CD4-positive, CD25-positive, alpha-beta regulatory T cell (primary cell): ENCODE measurements at regions not wholly inside any gene's neighbourhood (a gene's known extent, or its start where the extent isn't known, plus 50 kb on each side); places are given as distances from the start of the nearest gene placed in this dataset.
"Not testable (repeated sequence)": the region's sequence is repeated elsewhere in the genome, so short reads cannot be mapped to it uniquely, and the experiment has no call there.

Experiments
- ATAC-seq, 2 donors: fragments of 150-1000 bp; cut with Tn5 transposase; one replicate each; pipeline ENCODE4 v1.10.0; 2021; ENCODE audit warnings: low read depth in 2 of 2, moderate number of reproducible peaks in 2 of 2, moderate library complexity in 1 of 2
- DNase-seq, 3 donors: peaks; one replicate each; pipeline versions ENCODE4 v3.0.0 to v3.0.0-alpha.2; 2012 to 2022; ENCODE audit warnings: mixed read lengths in 1 of 3
- H3K27ac ChIP-seq: one replicate; pipeline ENCODE4 v1.7.0; 2013; ENCODE audit warnings: mild to moderate bottlenecking, low read length; ENCODE audit not compliant: insufficient read depth, poor library complexity, severe bottlenecking
- H3K27me3 ChIP-seq: one replicate; pipeline ENCODE4 v1.7.0; 2013; ENCODE audit warnings: low read length; ENCODE audit not compliant: control insufficient read depth, insufficient read depth
- H3K36me3 ChIP-seq: one replicate; pipeline ENCODE4 v1.7.0; 2013; ENCODE audit warnings: mild to moderate bottlenecking, low read length, moderate library complexity; ENCODE audit not compliant: control insufficient read depth, insufficient read depth
- H3K4me1 ChIP-seq: 2 replicates; pipeline ENCODE4 v1.7.0; 2013; ENCODE audit warnings: mild to moderate bottlenecking, low read length; ENCODE audit not compliant: insufficient read depth, control insufficient read depth, poor library complexity, severe bottlenecking
- H3K4me3 ChIP-seq: one replicate; pipeline ENCODE4 v1.7.0; 2013; ENCODE audit warnings: low read depth, mild to moderate bottlenecking, low read length, moderate library complexity
- H3K9me3 ChIP-seq, 2 experiments: 1 replicate in 1 of 2; 2 replicates in 1 of 2; pipeline ENCODE4 v1.7.0; 2013; ENCODE audit warnings: low read length in 2 of 2, mild to moderate bottlenecking in 1 of 2, moderate library complexity in 1 of 2; ENCODE audit not compliant: control insufficient read depth in 2 of 2
- H3K27ac Mint-ChIP-seq, 3 donors: one replicate each; pipeline ENCODE4 v1.8.0; 2020 to 2022; ENCODE audit warnings: mild to moderate bottlenecking in 3 of 3, mixed read lengths in 3 of 3, moderate library complexity in 2 of 3
- H3K27me3 Mint-ChIP-seq: one replicate; pipeline ENCODE4 v1.8.0; 2022; ENCODE audit warnings: mild to moderate bottlenecking, mixed read lengths
- H3K36me3 Mint-ChIP-seq: one replicate; pipeline ENCODE4 v1.8.0; 2020; ENCODE audit warnings: mixed read lengths
- H3K4me1 Mint-ChIP-seq, 4 donors: one replicate each; pipeline ENCODE4 v1.8.0; 2020 to 2022; ENCODE audit warnings: mixed read lengths in 4 of 4, mild to moderate bottlenecking in 1 of 4
- H3K4me3 Mint-ChIP-seq, 4 donors: one replicate each; pipeline ENCODE4 v1.8.0; 2020 to 2022; ENCODE audit warnings: mild to moderate bottlenecking in 4 of 4, mixed read lengths in 4 of 4, moderate library complexity in 3 of 4
- H3K9me3 Mint-ChIP-seq, 7 donors: one replicate each; pipeline ENCODE4 v1.8.0; 2020 to 2022; ENCODE audit warnings: mixed read lengths in 7 of 7, mild to moderate bottlenecking in 3 of 7, moderate library complexity in 2 of 7

- H3K4me3 ChIP-seq = no peak overlapping the region
- ATAC-seq (no peak), DNase-seq (no peak)
- H3K4me1 ChIP-seq = no peaks in the 10 kb centered on the region
- H3K4me3 Mint-ChIP-seq = no peak overlapping the region
- H3K9me3 Mint-ChIP-seq = peaks cover 0 to 2% (median 2%) of the 10 kb centered on the region in 7 donors
- H3K36me3 ChIP-seq = no peaks in the 10 kb centered on the region
- no peaks in the 10 kb centered on the region for H3K36me3 Mint-ChIP-seq
- no peaks in the 10 kb centered on the region for H3K27me3 ChIP-seq
- no peaks in the 10 kb centered on the region for H3K27me3 Mint-ChIP-seq
- no peak overlapping the region for H3K27ac Mint-ChIP-seq
- H3K4me1 Mint-ChIP-seq = no peaks in the 10 kb centered on the region
- no peak overlapping the region for H3K27ac ChIP-seq
- no peaks in the 10 kb centered on the region for H3K9me3 ChIP-seq
Measured at GRCh38 chr5:42090162-42090561, 165.1 kb downstream of the FBXO4 start.

- H3K9me3 Mint-ChIP-seq, H3K27ac Mint-ChIP-seq, H3K4me3 ChIP-seq, H3K27me3 Mint-ChIP-seq, H3K36me3 ChIP-seq, H3K36me3 Mint-ChIP-seq, H3K27ac ChIP-seq, H3K4me1 Mint-ChIP-seq, H3K4me3 Mint-ChIP-seq, ATAC-seq, H3K4me1 ChIP-seq, H3K9me3 ChIP-seq, DNase-seq, H3K27me3 ChIP-seq: not testable (repeated sequence)
Measured at GRCh38 chr5:42099846-42100245, 174.8 kb downstream of the FBXO4 start.

- Histone ChIP-seq H3K4me3 (no peak overlapping the region), H3K4me1 (no peaks in the 10 kb centered on the region), H3K9me3 (no peaks in the 10 kb centered on the region), H3K27ac (no peak overlapping the region), H3K36me3 (no peaks in the 10 kb centered on the region), H3K27me3 (no peaks in the 10 kb centered on the region)
- Mint-ChIP-seq H3K36me3 (no peaks in the 10 kb centered on the region), H3K4me3 (no peak overlapping the region), H3K27me3 (no peaks in the 10 kb centered on the region), H3K27ac (no peak overlapping the region), H3K4me1 (no peaks in the 10 kb centered on the region), H3K9me3 (peaks cover 0 to 11% (median 6%) of the 10 kb centered on the region in 7 donors)
- DNase-seq = no peak
- no peak for ATAC-seq
Measured at GRCh38 chr5:42108468-42108867, 183.4 kb downstream of the FBXO4 start.

- Mint-ChIP-seq H3K36me3 (no peaks in the 10 kb centered on the region), H3K27me3 (no peaks in the 10 kb centered on the region), H3K27ac (no peak overlapping the region), H3K4me3 (peak overlapping the region in 1 of 4 donors; percentile 12), H3K4me1 (no peaks in the 10 kb centered on the region), H3K9me3 (peaks cover 0 to 11% (median 5%) of the 10 kb centered on the region in 7 donors)
- no peaks in the 10 kb centered on the region for H3K27me3 ChIP-seq
- DNase-seq = no peak
- no peak overlapping the region for H3K27ac ChIP-seq
- H3K36me3 ChIP-seq = no peaks in the 10 kb centered on the region
- ATAC-seq = no peak
- H3K4me1 ChIP-seq = no peaks in the 10 kb centered on the region
- no peaks in the 10 kb centered on the region for H3K9me3 ChIP-seq
- no peak overlapping the region for H3K4me3 ChIP-seq
Measured at GRCh38 chr5:42109006-42109572, 184.0 kb downstream of the FBXO4 start.

GRCh38 chr5:42115721-42116120 is 190.6 kb downstream of the FBXO4 start:
- H3K9me3 Mint-ChIP-seq, ATAC-seq, H3K4me1 Mint-ChIP-seq, H3K27me3 ChIP-seq, H3K27ac Mint-ChIP-seq, H3K9me3 ChIP-seq, H3K4me3 Mint-ChIP-seq, H3K36me3 ChIP-seq, H3K27ac ChIP-seq, H3K27me3 Mint-ChIP-seq, H3K36me3 Mint-ChIP-seq, DNase-seq, H3K4me3 ChIP-seq, H3K4me1 ChIP-seq: not testable (repeated sequence)

GRCh38 chr5:42120070-42120469 is 195.0 kb downstream of the FBXO4 start:
- H3K36me3 Mint-ChIP-seq = no peaks in the 10 kb centered on the region
- DNase-seq (no peak), ATAC-seq (no peak)
- no peaks in the 10 kb centered on the region for H3K36me3 ChIP-seq
- H3K4me3 Mint-ChIP-seq = no peak overlapping the region
- H3K27ac ChIP-seq = no peak overlapping the region
- H3K4me1 Mint-ChIP-seq = no peaks in the 10 kb centered on the region
- H3K27me3 Mint-ChIP-seq = no peaks in the 10 kb centered on the region
- no peak overlapping the region for H3K4me3 ChIP-seq
- H3K27me3 ChIP-seq = no peaks in the 10 kb centered on the region
- H3K9me3 ChIP-seq = no peaks in the 10 kb centered on the region
- H3K9me3 Mint-ChIP-seq = peaks cover 0 to 2% (median 1%) of the 10 kb centered on the region in 7 donors
- H3K4me1 ChIP-seq = no peaks in the 10 kb centered on the region
- H3K27ac Mint-ChIP-seq = no peak overlapping the region

GRCh38 chr5:42121401-42121800 is 196.3 kb downstream of the FBXO4 start:
- Histone ChIP-seq H3K9me3 (no peaks in the 10 kb centered on the region), H3K27ac (no peak overlapping the region), H3K27me3 (no peaks in the 10 kb centered on the region), H3K4me3 (no peak overlapping the region), H3K36me3 (no peaks in the 10 kb centered on the region), H3K4me1 (no peaks in the 10 kb centered on the region)
- no peak overlapping the region for H3K27ac Mint-ChIP-seq
- H3K9me3 Mint-ChIP-seq = peaks cover 0 to 3% (median 1%) of the 10 kb centered on the region in 7 donors
- ATAC-seq (no peak), DNase-seq (no peak)
- H3K4me1 Mint-ChIP-seq = no peaks in the 10 kb centered on the region
- no peaks in the 10 kb centered on the region for H3K36me3 Mint-ChIP-seq
- no peaks in the 10 kb centered on the region for H3K27me3 Mint-ChIP-seq
- no peak overlapping the region for H3K4me3 Mint-ChIP-seq

GRCh38 chr5:42131081-42131480 is 206.0 kb downstream of the FBXO4 start:
- Mint-ChIP-seq H3K27ac (no peak overlapping the region), H3K9me3 (peaks cover 0 to 8% (median 5%) of the 10 kb centered on the region in 7 donors), H3K36me3 (no peaks in the 10 kb centered on the region), H3K4me1 (no peaks in the 10 kb centered on the region), H3K4me3 (no peak overlapping the region), H3K27me3 (no peaks in the 10 kb centered on the region)
- DNase-seq = no peak
- no peak overlapping the region for H3K4me3 ChIP-seq
- no peaks in the 10 kb centered on the region for H3K36me3 ChIP-seq
- H3K27me3 ChIP-seq = no peaks in the 10 kb centered on the region
- H3K4me1 ChIP-seq = no peaks in the 10 kb centered on the region
- H3K9me3 ChIP-seq = no peaks in the 10 kb centered on the region
- H3K27ac ChIP-seq = no peak overlapping the region
- no peak for ATAC-seq
